ENCODE measurements at regions not wholly inside any gene's neighbourhood (a gene's known extent, or its start where the extent isn't known, plus 50 kb on each side); places are given as distances from the start of the nearest gene placed in this dataset.

DNA sequence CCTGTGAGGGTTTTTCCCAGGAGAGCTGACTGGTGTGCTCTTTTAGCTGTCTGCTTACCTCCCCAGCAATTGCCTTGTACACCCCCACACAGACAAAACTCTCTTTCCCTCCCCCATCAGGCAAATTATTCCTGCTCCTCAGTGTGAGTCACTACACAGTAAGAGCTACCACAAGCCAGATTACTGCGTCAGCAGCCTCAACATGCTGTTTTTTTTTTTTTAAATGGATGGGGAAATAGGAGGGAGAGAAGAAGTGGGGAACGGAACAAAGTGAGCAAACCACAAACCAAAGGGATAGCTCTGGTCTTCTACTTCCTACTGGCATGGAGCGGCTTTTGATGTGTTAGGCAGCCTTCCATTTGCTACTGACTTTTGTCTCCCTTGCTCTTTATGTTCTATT, 107.5 kb upstream of the ACSL4 start (continued):
- TF ChIP-seq, protein P1, sequence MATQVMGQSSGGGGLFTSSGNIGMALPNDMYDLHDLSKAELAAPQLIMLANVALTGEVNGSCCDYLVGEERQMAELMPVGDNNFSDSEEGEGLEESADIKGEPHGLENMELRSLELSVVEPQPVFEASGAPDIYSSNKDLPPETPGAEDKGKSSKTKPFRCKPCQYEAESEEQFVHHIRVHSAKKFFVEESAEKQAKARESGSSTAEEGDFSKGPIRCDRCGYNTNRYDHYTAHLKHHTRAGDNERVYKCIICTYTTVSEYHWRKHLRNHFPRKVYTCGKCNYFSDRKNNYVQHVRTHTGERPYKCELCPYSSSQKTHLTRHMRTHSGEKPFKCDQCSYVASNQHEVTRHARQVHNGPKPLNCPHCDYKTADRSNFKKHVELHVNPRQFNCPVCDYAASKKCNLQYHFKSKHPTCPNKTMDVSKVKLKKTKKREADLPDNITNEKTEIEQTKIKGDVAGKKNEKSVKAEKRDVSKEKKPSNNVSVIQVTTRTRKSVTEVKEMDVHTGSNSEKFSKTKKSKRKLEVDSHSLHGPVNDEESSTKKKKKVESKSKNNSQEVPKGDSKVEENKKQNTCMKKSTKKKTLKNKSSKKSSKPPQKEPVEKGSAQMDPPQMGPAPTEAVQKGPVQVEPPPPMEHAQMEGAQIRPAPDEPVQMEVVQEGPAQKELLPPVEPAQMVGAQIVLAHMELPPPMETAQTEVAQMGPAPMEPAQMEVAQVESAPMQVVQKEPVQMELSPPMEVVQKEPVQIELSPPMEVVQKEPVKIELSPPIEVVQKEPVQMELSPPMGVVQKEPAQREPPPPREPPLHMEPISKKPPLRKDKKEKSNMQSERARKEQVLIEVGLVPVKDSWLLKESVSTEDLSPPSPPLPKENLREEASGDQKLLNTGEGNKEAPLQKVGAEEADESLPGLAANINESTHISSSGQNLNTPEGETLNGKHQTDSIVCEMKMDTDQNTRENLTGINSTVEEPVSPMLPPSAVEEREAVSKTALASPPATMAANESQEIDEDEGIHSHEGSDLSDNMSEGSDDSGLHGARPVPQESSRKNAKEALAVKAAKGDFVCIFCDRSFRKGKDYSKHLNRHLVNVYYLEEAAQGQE (IDR thresholded peaks at IDR 0.05): no peak
- TF ChIP-seq ZFP36 (IDR thresholded peaks at IDR 0.05; ENCODE audit: borderline replicate concordance, partially characterized antibody) (no peak), CEBPB (IDR thresholded peaks at IDR 0.05) (peak in 1 of 2 experiments; percentile 44; a peak in 1 of 4 replicates), NFE2L2 (conservative IDR thresholded peaks at IDR 0.05; ENCODE audit: low read length) (no peak), SMC3 (IDR thresholded peaks at IDR 0.05) (peak; percentile 16; the same call in 1 of the 3 replicates), POLR2A (IDR thresholded peaks at IDR 0.05; ENCODE audit: low read length) (no peak), JUN (IDR thresholded peaks at IDR 0.05) (peak in 1 of 2 experiments; percentile 56; a peak in 2 of 5 replicates), ZNF302 (CRISPR knock-in tag; IDR thresholded peaks at IDR 0.05) (no peak), EP300 (IDR thresholded peaks at IDR 0.05) (peak in 1 of 2 experiments; percentile 53; a peak in 2 of 5 replicates), FOSL2 (IDR thresholded peaks at IDR 0.05) (peak; percentile 75), FOSL2 (CRISPR knock-in tag; IDR thresholded peaks at IDR 0.05) (peak; percentile 57)

DNA sequence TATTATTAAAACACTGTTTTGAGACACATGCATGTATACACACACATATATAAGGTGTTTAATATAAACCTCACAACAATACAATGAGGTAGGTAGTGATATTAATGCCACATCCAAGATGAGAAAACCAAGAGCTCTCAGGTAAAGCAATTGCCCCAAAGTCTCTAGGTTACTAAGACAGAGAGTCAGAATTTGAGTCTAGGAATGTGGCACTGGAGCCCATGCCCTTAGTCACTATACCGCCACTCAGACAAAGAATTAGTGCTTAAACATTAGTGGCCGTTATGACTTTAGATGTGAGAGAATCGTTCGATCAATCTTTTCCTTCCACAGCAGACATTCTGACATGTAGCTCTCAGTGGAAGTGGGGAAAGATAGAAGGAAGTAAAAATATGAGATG, 108.2 kb upstream of the ACSL4 start:
- H3K4me3 ChIP-seq: no peak overlapping the region
- DNase-seq (ENCODE audit: low read depth in 1 of 2, low spot score in 1 of 2) (no peak), ATAC-seq (no peak), FAIRE-seq (peak; percentile 13)
- H3K27ac ChIP-seq: peak overlapping the region; percentile 71 to 90
- peak overlapping the region; percentile 60; the same call in 2 of the 3 replicates for H3K4me2 ChIP-seq
- ChIA-PET POLR2A (interaction anchor here (1.1 kb wide), 1 partner anchor 14 kb away, joined by 4 read pairs; no protein-coding TSS in a partner anchor), CTCF (interaction anchor here (1.0 to 2.5 kb wide), 2 partner anchors 16 to 130 kb away, joined by 3 to 16 read pairs; no protein-coding TSS in a partner anchor)
- peaks cover 37% of the 10 kb centered on the region for H3K4me1 ChIP-seq
- H3K9me3 ChIP-seq: no peaks in the 10 kb centered on the region
- TF ChIP-seq, protein P1 (IDR thresholded peaks at IDR 0.05): no peak
- TF ChIP-seq HEYL (CRISPR knock-in tag; IDR thresholded peaks at IDR 0.05) (no peak), NPAS2 (CRISPR knock-in tag; IDR thresholded peaks at IDR 0.05; ENCODE audit: borderline replicate concordance) (no peak), SREBF2 (IDR thresholded peaks at IDR 0.05) (no peak), EHF (CRISPR knock-in tag; IDR thresholded peaks at IDR 0.05) (no peak), PHF8 (IDR thresholded peaks at IDR 0.05; ENCODE audit: borderline replicate concordance, low read depth) (no peak)
- WGBS (ENCODE audit: missing lambda C conversion rate): 93% methylated on average over 4 of the region's 4 CpGs

DNA sequence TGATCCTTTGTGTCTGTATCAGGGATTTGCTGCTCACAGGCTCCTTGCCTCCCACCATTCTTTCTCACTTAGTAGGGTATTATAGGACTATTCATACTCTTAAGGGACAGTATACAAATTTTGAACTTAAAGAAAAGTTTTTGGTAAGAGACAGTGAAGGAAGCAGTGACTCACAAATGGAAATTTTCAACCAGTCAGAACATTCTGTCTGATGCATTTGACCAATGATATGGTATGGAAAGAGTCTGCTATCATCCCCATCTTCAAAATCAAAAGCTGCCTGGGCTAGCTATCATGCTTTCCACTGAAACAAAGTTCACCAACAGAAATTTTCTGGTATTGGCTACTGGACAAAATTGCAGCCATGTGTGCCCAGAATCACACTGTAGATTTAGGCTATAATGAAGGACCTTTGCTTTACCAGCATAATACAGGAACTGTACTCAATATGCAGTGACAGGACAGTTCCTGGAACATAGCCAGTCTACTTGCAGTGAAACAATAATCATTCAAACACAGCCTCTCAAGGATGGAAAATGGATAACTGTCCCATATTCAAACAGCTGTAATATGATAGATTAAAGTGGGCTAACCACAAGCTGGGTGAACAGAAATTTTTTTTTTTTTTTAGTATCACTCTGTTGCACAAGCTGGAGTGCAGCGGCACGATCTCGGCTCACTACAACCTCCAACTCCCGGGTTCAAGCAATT, 109.0 kb upstream of the ACSL4 start:
- CTCF ChIA-PET: interaction anchor here (0.9 to 2.5 kb wide), 5 partner anchors 10 to 357 kb away, joined by 3 to 16 read pairs (median 3); no protein-coding TSS in a partner anchor
- 93% methylated on average over 4 of the region's 4 CpGs for WGBS (ENCODE audit: missing lambda C conversion rate)
- H3K4me3 ChIP-seq: no peak overlapping the region
- no peak for DNase-seq (ENCODE audit: low read depth in 1 of 2, low spot score in 1 of 2)
- H3K4me1 ChIP-seq: peaks cover 45% of the 10 kb centered on the region
- peak overlapping the region; percentile 71 to 90; a peak in 5 of 6 replicates for H3K27ac ChIP-seq
- no peak for FAIRE-seq
- no peak for ATAC-seq
- peak overlapping the region; percentile 60; the same call in 1 of the 3 replicates for H3K4me2 ChIP-seq
- POLR2A ChIA-PET: no interaction called here
- no peaks in the 10 kb centered on the region for H3K9me3 ChIP-seq
- no peak for TF ChIP-seq MAZ (IDR thresholded peaks at IDR 0.05; ENCODE audit: borderline replicate concordance, low read depth, low read length)
- TF ChIP-seq CHD4 (IDR thresholded peaks at IDR 0.05; ENCODE audit: borderline replicate concordance): no peak
- TF ChIP-seq RCOR1 (IDR thresholded peaks at IDR 0.05; ENCODE audit: low read depth, low read length): no peak
- TF ChIP-seq, protein P2, sequence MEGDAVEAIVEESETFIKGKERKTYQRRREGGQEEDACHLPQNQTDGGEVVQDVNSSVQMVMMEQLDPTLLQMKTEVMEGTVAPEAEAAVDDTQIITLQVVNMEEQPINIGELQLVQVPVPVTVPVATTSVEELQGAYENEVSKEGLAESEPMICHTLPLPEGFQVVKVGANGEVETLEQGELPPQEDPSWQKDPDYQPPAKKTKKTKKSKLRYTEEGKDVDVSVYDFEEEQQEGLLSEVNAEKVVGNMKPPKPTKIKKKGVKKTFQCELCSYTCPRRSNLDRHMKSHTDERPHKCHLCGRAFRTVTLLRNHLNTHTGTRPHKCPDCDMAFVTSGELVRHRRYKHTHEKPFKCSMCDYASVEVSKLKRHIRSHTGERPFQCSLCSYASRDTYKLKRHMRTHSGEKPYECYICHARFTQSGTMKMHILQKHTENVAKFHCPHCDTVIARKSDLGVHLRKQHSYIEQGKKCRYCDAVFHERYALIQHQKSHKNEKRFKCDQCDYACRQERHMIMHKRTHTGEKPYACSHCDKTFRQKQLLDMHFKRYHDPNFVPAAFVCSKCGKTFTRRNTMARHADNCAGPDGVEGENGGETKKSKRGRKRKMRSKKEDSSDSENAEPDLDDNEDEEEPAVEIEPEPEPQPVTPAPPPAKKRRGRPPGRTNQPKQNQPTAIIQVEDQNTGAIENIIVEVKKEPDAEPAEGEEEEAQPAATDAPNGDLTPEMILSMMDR (IDR thresholded peaks at IDR 0.05): no peak
- no peak for TF ChIP-seq JUN (IDR thresholded peaks at IDR 0.05)
